ENCODE measurements at regions not wholly inside any gene's neighbourhood (a gene's known extent, or its start where the extent isn't known, plus 50 kb on each side); places are given as distances from the start of the nearest gene placed in this dataset.
"Not testable (repeated sequence)": the region's sequence is repeated elsewhere in the genome, so short reads cannot be mapped to it uniquely, and the experiment has no call there.

DNA sequence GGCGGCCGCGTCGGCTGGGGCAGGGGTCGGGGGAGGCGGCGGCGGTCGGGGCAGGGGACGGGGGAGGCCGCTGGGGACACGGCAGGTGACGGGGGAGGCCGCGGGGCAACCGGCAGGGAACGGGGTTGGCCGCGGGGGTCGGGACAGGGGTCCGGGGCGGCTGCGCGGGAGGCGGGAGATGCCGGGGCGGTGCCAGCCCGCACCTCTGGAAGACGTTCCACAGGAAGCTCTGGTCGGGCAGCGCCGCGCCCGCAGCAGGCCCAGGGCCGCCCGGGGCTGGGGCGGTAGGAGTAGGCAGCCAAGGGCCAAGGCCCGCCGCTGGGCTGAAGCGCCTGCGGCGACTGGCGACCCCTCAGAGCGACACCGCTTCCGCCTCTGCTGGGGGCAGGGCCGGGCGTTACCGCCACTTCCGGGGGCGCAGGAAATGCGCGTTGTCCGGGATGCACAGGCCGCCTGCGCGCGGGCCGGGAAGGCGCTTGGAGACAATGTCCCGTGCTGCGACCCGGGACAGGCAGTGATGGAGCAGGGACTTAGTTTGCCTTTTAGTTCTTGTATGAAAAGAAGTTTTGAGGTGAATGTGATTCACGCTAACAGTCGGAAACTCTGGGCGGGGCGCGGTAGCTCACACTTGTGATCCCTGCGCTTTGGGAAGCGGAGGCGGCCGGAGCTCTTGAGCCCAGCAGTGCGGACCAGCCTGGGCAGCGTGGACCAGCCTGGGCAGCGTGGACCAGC is 110.0 kb upstream of the LPCAT1 start:
- peak; percentile 87 to 93 for DNase-seq

DNA sequence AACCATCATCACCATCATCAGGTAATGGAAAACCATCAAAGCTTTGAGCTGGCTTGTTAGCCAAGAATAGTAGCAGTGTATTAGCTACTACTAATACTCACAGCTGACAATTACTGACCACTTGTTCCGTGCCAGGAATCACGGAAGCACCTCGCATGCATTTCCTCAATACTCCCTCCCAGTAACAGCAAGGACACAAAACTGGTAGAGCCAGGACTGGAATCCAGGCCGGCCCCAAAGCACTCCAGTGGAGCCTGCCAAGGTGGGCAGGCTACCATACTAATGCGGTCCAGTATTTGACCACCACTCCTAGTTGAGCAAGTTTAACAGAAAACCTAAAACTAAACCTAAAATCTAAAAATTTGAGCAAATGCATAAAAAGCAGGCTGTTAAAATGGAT is 107.2 kb upstream of the LPCAT1 start:
- DNase-seq, result not testable (repeated sequence)

DNA sequence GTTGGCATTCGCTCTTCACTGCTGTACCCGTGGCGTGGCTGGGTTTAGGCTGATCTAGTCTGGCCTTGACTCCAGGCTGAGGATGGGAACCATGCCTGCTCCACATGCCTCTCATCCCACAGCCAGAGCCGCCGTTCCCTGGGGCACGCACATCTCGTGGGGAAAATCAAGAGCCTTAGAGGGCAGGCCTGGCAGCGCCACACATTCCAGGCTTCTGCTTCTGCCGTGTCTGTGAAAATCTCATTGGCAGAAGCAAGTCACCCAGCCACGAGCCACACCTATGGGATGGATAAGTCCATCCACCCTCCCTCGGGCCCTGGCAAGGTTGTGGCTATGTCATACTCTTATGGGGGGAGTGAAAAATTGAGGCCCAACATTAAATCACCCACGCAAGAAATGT is 102.6 kb upstream of the LPCAT1 start:
- DNase-seq, result not testable (repeated sequence)

DNA sequence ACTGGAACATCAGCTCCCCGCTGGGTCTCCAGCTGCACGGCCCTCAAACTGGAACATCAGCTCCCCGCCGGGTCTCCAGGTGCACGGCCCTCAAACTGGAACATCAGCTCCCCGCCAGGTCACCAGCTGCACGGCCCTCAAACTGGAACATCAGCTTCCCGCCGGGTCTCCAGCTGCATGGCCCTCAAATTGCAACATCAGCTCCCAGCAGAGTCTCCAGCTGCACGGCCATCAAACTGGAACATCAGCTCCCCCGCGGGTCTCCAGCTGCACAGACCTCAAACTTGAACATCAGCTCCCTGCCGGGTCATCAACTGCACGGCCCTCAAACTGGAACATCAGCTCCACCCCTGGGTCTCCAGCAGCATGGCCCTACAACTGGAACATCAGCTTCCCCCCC is 95.8 kb upstream of the LPCAT1 start:
- DNase-seq, result not testable (repeated sequence)

DNA sequence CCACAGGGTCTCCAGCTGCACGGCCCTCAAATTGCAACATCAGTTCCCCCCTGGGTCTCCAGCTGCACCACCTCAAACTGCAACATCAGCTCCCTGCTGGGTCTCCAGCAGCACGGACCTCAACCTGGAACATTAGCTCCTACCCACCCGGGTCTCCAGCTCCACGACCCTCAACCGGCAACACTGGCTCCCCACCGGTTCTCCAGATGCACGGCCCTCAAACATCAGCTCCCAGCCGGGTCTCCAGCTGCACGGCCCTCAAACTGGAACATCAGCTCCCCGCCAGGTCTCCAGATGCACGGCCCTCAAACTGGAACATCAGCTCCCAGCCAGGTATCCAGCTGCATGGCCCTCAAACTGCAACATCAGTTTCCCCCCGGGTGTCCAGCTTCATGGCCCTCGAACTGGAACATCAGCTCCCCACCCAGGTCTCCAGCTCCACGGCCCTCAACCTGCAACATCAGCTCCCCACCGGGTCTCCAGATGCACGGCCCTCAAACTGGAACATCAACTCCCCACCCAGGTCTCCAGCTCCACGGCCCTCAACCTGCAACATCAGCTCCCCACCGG is 94.6 kb upstream of the LPCAT1 start:
- not testable (repeated sequence) for DNase-seq

DNA sequence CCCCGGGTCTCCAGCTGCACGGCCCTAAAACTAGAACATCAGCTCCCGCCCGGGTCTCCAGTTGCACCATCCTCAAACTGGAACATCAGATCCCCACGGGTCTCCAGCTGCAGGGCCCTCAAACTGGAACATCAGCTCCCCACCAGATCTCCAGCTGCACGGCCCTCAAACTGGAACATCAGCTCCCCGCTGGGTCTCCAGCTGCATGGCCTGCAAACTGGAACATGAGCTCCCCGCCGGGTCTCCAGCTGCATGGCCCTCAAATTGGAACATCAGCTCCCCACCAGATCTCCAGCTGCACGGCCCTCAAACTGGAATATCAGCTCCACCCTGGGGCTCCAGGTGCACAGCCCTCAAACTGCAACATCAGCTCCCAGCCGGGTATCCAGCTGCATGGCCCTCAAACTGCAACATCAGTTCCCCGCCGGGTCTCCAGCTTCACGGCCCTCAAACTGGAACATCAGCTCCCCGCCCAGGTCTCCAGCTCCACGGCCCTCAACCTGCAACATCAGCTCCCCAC is 93.5 kb upstream of the LPCAT1 start:
- DNase-seq, result not testable (repeated sequence)

DNA sequence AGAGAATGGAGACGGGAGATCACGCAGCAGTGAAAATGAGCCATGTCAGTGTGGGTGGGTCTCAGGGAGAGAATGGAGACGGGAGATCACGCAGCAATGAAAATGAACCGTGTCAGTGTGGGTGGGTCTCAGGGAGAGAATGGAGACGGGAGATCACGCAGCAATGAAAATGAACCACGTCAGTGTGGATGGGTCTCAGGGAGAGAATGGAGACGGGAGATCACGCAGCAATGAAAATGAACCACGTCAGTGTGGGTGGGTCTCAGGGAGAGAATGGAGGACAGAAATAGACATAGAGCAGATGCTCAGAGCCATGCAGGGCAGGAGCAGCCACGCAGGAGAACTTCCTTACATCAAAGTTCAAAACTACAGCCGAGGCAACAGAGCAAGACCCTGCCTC is 89.8 kb upstream of the LPCAT1 start:
- not testable (repeated sequence) for DNase-seq

DNA sequence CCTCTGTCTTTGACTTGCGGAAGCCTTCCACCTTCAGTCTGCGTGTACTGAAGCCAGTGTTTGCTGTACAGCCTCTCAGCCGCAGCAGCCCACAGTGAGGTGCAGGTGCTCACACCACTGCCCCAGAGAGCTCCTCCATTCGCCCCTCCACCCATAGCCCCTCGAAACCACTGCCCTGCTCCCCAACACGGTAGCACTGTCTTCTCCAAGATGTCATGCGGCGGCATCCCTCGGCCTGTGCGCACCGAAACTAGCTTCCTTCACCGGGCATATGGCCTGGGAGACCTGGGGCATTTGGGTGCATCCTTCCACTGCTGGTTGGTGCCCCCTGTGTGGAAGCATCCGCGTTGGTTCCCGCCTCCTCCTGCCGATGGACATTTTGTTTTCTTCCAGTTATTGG is 86.8 kb upstream of the LPCAT1 start:
- DNase-seq, result not testable (repeated sequence)

DNA sequence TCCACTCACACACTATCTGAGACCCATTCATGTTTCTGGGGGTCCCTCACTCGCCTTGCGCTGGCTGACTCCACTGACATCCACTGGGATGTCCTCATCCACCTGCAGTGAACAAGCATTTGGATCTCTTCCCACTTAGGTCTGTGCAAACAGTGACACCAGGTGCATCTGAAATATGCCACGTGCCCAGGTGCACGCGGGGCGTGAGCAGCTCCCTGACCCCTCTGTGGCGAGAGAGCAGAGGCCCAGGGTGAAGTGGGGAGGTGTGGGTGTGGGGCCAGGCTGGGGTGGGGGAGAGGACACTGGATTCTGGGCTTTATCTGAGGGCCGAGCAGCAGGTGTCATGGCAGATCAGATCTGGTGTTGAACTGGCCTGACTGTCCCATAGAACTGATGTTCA is 85.4 kb upstream of the LPCAT1 start:
- peak; percentile 24 to 44 for DNase-seq

DNA sequence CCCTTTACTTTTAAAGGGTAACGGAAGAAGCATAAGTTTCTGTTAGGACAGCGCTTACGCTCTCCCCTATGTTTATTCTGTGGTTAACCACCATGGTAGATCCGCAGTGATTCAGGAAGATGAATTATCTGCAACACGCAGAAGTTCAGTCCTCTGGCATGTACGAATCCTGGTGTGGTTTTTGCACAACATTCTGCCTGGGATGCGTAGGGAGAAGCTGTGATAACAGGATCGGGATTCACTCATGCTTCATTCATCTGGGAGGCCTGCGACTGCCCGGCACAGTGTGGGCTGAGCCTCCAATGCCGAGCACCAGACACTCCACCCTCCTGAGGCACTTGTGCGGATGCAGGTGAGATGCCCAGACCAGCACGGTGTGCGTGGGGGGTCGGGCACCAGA is 84.6 kb upstream of the LPCAT1 start:
- not testable (repeated sequence) for DNase-seq

DNA sequence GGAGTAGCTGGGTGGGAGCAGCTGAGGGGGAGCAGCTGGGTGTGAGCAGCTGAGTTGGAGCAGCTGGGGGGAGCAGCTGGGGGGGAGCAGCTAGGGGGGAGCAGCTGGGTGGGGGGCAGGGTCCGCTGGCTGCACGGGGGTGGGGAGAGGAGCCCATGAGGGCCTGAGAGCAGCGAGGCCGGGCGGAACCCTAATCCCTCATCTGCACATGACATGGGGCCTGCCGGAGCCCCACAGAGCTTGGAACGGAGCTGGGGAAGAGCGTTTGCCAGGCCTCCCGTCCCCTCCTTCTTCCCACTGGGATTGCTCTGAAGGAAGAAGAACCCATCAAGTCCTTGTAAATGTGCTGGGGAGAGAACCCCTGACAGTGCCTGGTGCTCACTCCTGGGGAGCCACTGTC is 83.2 kb upstream of the LPCAT1 start:
- DNase-seq, result not testable (repeated sequence)

DNA sequence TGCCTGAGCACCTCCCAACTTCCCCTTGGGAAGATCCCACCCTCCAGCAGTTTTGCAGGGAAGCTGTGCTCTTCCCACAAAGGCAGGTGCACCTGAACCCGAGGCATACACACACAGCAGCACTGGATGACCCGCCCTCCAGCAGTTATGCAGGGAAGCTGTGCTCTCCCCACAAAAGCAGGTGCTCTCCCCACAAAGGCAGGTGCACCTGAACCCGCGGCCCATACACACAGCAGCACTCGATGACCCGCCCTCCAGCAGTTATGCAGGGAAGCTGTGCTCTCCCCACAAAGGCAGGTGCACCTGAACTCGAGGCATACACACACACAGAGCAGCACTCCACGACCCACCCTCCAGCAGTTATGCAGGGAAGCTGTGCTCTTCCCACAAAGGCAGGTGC is 80.2 kb upstream of the LPCAT1 start:
- DNase-seq, result peak; percentile 64 to 67

DNA sequence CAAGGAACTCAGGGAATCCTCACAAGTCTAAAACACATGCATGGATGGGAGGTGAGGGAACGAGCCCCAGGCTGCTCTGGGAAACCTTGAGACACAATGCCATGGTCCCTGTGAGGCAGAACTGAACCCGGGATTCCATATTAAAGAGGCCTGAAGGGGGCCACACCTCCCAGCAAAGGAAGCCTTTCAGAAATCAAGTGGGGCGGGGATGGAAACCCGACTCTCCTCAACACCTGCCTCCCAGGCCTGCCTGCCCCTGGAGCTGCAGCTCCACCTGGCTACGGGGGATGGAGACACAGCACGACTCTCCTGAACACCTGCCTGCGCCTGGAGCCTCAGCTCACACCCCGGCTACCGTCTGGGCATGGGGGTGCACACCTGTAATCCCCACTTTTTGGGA is 77.8 kb upstream of the LPCAT1 start:
- DNase-seq, result peak; percentile 74 to 80

DNA sequence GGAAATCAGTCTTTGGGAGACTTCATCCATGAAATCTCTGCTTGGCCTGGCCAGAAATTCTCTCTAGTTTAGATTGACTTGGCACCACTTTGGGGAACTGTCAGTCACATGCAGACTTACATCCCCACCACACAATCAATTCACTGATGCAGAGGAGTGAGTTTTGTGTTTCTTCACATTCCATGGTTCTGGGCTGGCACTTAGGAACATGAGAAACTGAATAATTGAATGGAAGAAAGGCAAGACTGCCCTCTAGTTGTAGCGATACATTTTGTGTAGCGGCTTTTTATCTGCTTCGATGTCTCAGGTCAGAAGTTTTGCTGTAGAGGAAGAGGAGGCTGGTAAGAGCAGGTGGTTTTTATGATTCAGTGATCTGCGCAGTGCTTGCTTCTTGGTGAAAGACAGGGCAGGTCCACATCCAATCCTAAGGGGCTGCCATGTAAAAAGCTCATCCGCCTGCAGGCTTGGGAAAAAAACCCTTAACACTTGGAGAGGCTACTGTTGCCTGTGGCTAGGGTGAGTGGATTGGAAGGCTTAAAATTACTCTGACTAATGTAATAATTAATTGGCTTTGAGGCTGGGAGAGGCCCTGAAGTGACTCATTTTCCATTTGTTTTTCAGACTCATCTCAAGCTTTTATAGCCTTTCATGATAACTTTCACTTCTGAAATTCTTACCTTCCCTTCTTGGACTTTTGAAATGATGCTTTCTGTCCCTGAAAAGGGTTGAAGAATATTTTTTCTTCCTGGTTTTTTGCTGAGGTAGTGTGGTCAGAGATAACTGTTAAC is 75.4 kb upstream of the LPCAT1 start:
- not testable (repeated sequence) for DNase-seq

DNA sequence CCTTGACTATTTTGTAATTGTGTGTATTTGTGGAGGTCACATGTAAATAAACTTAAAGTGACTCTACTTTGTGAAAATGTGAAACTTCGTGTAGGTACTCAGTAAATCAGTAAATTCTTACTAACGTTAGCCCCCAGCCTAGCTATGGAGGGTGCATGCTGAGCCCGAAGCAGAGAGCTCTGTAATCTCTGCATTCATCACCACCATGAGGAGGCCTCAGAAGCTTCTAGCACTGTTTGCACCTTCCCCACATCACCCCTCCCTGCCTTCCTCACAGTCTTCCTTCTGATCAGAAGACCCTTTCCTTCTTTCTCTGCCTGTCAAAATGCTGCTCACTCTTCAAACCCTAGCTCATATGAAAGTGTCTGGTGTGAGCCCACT is 73.3 kb upstream of the LPCAT1 start:
- not testable (repeated sequence) for DNase-seq

DNA sequence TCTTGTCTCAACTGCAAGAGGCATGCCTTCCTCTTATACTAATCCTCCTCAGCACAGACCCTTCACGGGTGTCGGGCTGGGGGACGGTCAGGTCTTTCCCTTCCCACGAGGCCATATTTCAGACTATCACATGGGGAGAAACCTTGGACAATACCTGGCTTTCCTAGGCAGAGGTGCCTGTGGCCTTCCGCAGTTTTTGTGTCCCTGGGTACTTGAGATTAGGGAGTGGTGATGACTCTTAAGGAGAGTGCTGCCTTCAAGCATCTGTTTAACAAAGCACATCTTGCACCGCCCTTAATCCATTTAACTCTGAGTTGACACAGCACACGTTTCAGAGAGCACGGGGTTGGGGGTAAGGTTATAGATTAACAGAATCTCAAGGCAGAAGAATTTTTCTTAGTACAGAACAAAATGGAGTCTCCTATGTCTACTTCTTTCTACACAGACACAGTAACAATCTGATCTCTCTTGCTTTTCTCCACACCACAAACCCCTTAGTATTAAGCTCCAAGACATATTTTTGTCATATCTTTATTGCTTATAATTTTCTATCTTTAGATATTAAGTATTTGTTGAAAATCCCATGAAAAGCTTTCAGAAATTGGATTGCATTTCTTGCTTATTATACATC is 72.8 kb upstream of the LPCAT1 start:
- not testable (repeated sequence) for DNase-seq

DNA sequence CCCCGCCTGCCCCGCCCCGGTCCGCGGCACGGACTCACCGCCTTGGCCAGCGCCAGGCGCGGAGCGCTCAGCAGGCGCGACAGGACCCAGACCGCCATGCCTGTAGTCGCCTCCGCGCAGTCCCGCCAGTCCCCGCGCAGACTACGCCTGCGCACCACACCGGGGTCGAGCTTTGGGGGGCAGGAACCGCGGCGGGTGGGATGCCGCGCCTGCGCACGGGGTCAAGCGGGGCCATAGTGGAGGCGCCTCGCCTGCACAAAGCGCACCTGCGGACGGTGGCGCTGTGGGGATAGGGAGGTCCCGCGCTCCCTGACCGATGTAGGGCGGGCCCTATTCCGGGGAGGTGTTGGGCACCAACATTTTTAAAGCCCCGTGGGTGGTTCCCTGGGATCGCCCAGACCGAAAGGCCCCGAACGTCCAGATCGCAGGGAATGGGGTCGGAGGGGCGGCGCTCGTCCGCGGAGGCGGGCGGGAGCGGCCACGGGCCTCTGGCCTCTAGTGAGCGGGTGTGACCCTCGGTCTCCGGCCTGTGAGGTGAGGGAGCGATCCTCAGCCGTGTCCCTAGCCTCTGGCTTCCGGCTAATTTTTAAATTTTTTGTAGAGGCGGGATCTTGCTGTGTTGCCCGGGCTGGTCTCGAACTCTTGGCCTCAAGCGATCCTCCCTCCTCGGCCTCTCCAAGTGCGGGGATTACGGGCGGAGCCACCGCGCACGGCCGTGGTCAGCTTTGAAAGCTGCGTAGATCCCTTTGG is 70.8 kb upstream of the LPCAT1 start:
- DNase-seq, result peak; percentile 87 to 94

DNA sequence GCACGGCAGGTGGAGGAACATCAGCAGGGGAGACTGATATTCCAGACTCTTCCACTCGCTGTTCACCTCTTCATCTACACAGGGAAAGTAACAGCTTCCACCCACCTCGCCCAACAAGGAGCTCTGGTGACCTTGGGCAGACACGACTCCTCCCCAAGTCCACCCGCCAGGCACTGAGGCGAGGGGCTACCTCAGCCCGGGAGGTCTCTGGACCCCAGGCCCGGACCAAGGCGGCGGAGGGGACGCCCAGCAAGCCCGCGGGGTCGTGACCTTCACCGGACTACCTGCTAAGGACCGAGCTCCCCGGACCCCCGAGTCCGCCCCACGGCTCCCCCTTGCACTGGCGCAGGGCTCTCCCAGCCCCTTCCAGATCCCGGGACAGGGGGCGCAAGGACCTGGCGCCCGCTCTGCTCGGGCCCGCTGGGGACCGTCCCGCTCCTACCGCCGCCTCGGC is 70.2 kb upstream of the LPCAT1 start:
- DNase-seq, result no peak

DNA sequence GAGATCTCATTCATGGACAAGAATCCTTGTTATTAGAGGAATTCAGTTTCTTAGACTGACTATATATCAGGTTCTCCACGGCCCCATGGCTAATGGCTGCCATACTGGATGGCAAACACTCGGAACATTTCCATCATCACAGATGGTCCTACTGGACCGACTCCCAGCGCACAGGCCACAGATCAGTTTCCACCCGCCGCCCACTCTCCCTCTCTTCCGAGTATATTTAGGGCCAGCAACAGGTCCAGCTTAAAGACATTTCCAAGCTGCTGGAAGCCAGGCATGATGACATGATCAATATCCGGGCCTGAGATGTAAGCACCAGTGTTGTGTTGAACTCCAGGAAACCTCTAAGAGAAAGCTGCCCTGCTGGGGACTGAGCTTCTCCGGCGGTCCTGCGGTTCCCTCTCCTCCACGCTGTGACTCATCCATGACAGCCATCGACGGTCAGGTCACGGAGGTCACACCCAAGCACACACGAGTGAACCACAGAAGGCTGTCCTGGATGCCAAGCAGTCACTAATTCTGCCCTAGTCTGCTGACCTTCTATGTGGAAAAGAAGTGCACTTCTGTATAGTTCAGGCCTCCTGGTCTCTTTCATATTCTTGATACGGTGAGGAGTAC is 64.4 kb upstream of the LPCAT1 start:
- DNase-seq, result not testable (repeated sequence)

DNA sequence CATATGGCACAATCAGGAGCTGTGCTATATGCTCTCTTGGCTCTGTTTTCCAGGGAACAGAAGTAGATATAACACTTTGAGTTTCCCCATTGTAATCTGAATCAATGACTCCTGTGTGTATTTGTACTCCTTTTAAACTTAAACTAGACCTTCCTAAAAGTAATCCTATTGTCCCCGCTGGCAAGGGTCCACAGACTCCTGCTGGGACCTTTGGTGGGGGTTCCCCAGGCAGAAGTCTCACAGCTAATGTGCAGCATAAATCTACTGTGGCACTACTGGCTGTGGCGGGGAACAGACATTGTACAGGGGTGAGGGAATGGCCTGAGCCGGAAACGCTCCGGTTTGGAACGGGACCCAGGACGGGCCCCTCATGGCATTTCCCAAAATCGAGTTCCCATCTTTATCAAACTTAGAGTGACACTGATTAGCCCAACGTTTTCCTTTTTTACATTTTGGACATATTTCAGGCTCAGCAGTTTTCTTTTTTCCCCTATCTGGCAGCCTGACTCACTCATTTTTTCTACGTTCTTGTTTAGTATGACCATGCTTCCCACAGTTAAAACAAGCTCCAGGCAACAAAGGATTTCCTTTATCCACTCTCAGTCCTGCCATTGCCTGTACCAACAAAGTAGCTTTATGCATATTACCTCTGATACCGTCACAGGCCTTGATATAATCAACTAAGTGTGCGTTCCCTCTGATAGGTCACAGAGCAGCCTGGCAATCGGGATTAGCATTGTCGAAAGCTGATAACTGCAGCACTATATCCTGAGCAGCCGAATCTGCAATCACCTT is 59.5 kb upstream of the LPCAT1 start:
- not testable (repeated sequence) for DNase-seq

DNA sequence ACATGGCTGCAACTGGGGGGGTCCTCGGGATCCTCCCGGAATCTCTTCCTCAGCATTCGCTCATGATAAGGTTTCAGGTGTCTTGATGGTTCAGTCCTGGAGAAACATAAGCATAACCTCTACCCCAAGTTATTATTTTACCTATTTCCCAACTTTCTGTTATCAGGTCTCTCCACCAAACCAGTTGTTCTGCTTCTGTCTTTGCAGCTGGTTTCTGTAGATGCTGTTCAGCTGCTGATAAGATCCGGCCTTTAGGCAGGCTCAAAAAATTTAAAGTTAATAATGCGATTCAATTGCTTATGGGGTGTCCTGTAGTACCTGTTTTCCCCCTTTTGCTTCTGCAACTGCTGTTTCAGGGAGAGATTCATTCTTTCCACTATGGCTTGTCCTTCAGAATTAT is 55.6 kb upstream of the LPCAT1 start:
- not testable (repeated sequence) for DNase-seq
